ENCODE measurements at regions not wholly inside any gene's neighbourhood (a gene's known extent, or its start where the extent isn't known, plus 50 kb on each side); places are given as distances from the start of the nearest gene placed in this dataset.

GRCh38 chr17:37848690-37849616 is 75.3 kb upstream of the TBC1D3K start:
- Histone ChIP-seq H2BK15ac (ENCODE audit: low read depth, low read length) (peak overlapping the region; percentile 4; the same call in 1 of the 3 replicates), H3K4me3 (ENCODE audit: insufficient read depth, low read depth, low read length) (no peak overlapping the region), H2AK9ac (replicated peaks; ENCODE audit: low read depth, low read length, poor library complexity) (no peak overlapping the region), H2BK5ac (ENCODE audit: low read depth, low read length, poor library complexity, severe bottlenecking) (no peak overlapping the region), H3K4ac (ENCODE audit: low read depth, low read length) (peak overlapping the region; percentile 68), H4K20me1 (ENCODE audit: insufficient read depth, low read length) (no peaks in the 10 kb centered on the region), H3K79me1 (ENCODE audit: low read depth in 1 of 2, low read length in 2 of 2) (no peaks in the 10 kb centered on the region), H3K4me1 (ENCODE audit: control insufficient read depth, insufficient read depth, low read length) (0 out of 2 replicates have a peak, but pooled peaks cover 3% of the 10 kb centered on the region), H3K9me3 (ENCODE audit: control insufficient read depth, insufficient read depth, low read length) (no peaks in the 10 kb centered on the region), H4K8ac (ENCODE audit: low read depth in 2 of 2, low read length in 2 of 2) (peak overlapping the region in 1 of 2 experiments; percentile 42; a peak in 1 of 4 replicates), H3K27ac (ENCODE audit: insufficient read depth, low read length) (no peak overlapping the region), H3K56ac (ENCODE audit: extremely low read depth, insufficient read depth, low read length) (no peak overlapping the region), H3K4me2 (ENCODE audit: low read depth, low read length) (no peak overlapping the region), H3K18ac (ENCODE audit: low read depth, low read length) (no peak overlapping the region), H4K91ac (ENCODE audit: insufficient read depth, low read depth, low read length) (peak overlapping the region; percentile 38; the same call in 1 of the 2 replicates), H3K9ac (ENCODE audit: low read depth, low read length) (no peak overlapping the region), H3K9me1 (ENCODE audit: insufficient read depth, low read length) (peaks cover 8% of the 10 kb centered on the region), H2BK20ac (ENCODE audit: low read depth, low read length) (peak overlapping the region; percentile 76), H3K14ac (replicated peaks; ENCODE audit: low read depth, low read length) (no peak overlapping the region; the same call in 1 of the 2 replicates), H2BK120ac (ENCODE audit: low read depth, low read length) (peak overlapping the region; percentile 74), H2AFZ (replicated peaks; ENCODE audit: low read length, poor library complexity) (peak overlapping the region; percentile 75), H3K36me3 (ENCODE audit: control insufficient read depth, insufficient read depth, low read length) (no peaks in the 10 kb centered on the region), H3K27me3 (ENCODE audit: control insufficient read depth, insufficient read depth, low read length) (peaks cover 3% of the 10 kb centered on the region; the same call in 1 of the 2 replicates), H3K23ac (ENCODE audit: low read depth, low read length) (no peak overlapping the region), H2AK5ac (ENCODE audit: low read depth, low read length) (peak overlapping the region; percentile 78), H4K5ac (ENCODE audit: low read depth, low read length) (no peak overlapping the region)
- ChIA-PET CTCF (no interaction called here), POLR2A (ENCODE audit: unreplicated experiment) (no interaction called here)
- DNase-seq (peak; percentile 96), ATAC-seq (ENCODE audit: low read depth) (peak; percentile 57)
- in situ Hi-C loops (cut with MboI; ENCODE audit: low sequenced_read_pairs) (no loop called here), dilution Hi-C loops (cut with HindIII; ENCODE audit: low sequenced_read_pairs, unreplicated experiment) (no loop called here), intact Hi-C loops (cut with micrococcal nuclease) (no loop called here)
- TF ChIP-seq RCOR1 (IDR thresholded peaks at IDR 0.05; ENCODE audit: insufficient replicate concordance, low read length) (no peak), USF2 (IDR thresholded peaks at IDR 0.05; ENCODE audit: low read depth, low read length) (peak; percentile 58), FOS (IDR thresholded peaks at IDR 0.05; ENCODE audit: low read depth, low read length) (peak; percentile 87), BHLHE40 (IDR thresholded peaks at IDR 0.05; ENCODE audit: low read depth, low read length) (peak; percentile 51; the same call in 1 of the 2 replicates), MAZ (IDR thresholded peaks at IDR 0.05; ENCODE audit: borderline replicate concordance, low read depth, low read length) (no peak), CEBPB (IDR thresholded peaks at IDR 0.05; ENCODE audit: low read depth, low read length) (peak; percentile 25; the same call in 1 of the 2 replicates), RFX5 (IDR thresholded peaks at IDR 0.05; ENCODE audit: low read depth, low read length) (no peak)
- 97% methylated on average over 6 of the region's 15 CpGs; no CpG with 5 or more reads in 1 of the 2 experiments for WGBS, 2 experiments (ENCODE audit: extremely low coverage in 2 of 2, insufficient read length in 1 of 2)
- BruUV-seq (replicated peaks), result no TSS peak
